ENCODE measurements at regions not wholly inside any gene's neighbourhood (a gene's known extent, or its start where the extent isn't known, plus 50 kb on each side); places are given as distances from the start of the nearest gene placed in this dataset.

- no peak for TF ChIP-seq CTCF (IDR thresholded peaks at IDR 0.05; ENCODE audit: unreplicated experiment)
- H3K36me3 Mint-ChIP-seq (ENCODE audit: insufficient read depth, unreplicated experiment): no peaks in the 10 kb centered on the region
- H3K27me3 Mint-ChIP-seq (ENCODE audit: insufficient read depth, unreplicated experiment): no peaks in the 10 kb centered on the region
- POLR2A ChIA-PET: interaction anchor here (0.6 kb wide), 1 partner anchor 9 kb away, joined by 3 read pairs; no protein-coding TSS in a partner anchor
- H3K9me3 Mint-ChIP-seq (ENCODE audit: unreplicated experiment): no peaks in the 10 kb centered on the region
- no peaks in the 10 kb centered on the region for H3K4me1 Mint-ChIP-seq (ENCODE audit: insufficient read depth, unreplicated experiment)
- H3K27ac Mint-ChIP-seq (ENCODE audit: low read depth, unreplicated experiment): no peak overlapping the region
- CTCF ChIA-PET: interaction anchor here (0.7 kb wide), 1 partner anchor 17 kb away, joined by 4 read pairs; no protein-coding TSS in a partner anchor
- BruUV-seq (replicated peaks): no TSS peak
- no peak overlapping the region for H3K4me3 Mint-ChIP-seq (ENCODE audit: unreplicated experiment)
- no peak for DNase-seq (ENCODE audit: unreplicated experiment)
- intact Hi-C loops (cut with micrococcal nuclease): loop anchor here (10.0 kb wide), 1 partner anchor 540 kb away; no protein-coding TSS in a partner anchor
These were observed 421.4 kb upstream of the RGPD4 start for GRCh38 chr2:107405261-107405660.

GRCh38 chr2:107407017-107407416, 419.7 kb upstream of the RGPD4 start:
- no TSS peak for BruUV-seq (replicated peaks)
- CTCF ChIA-PET: interaction anchor here (0.6 to 1.0 kb wide), 4 partner anchors 20 to 465 kb away, joined by 3 to 7 read pairs (median 6); no protein-coding TSS in a partner anchor
- no peak for TF ChIP-seq CTCF (IDR thresholded peaks at IDR 0.05; ENCODE audit: unreplicated experiment)
- Mint-ChIP-seq H3K4me3 (ENCODE audit: unreplicated experiment) (no peak overlapping the region), H3K9me3 (ENCODE audit: unreplicated experiment) (no peaks in the 10 kb centered on the region), H3K4me1 (ENCODE audit: insufficient read depth, unreplicated experiment) (peaks cover 2% of the 10 kb centered on the region), H3K36me3 (ENCODE audit: insufficient read depth, unreplicated experiment) (no peaks in the 10 kb centered on the region), H3K27me3 (ENCODE audit: insufficient read depth, unreplicated experiment) (no peaks in the 10 kb centered on the region), H3K27ac (ENCODE audit: low read depth, unreplicated experiment) (no peak overlapping the region)
- DNase-seq (ENCODE audit: unreplicated experiment): no peak
- POLR2A ChIA-PET: no interaction called here
- intact Hi-C loops (cut with micrococcal nuclease): loop anchor here (10.0 kb wide), 1 partner anchor 542 kb away; no protein-coding TSS in a partner anchor

GRCh38 chr2:107407974-107408373, 418.7 kb upstream of the RGPD4 start:
- Mint-ChIP-seq H3K27ac (ENCODE audit: low read depth, unreplicated experiment) (no peak overlapping the region), H3K4me3 (ENCODE audit: unreplicated experiment) (no peak overlapping the region), H3K9me3 (ENCODE audit: unreplicated experiment) (no peaks in the 10 kb centered on the region), H3K27me3 (ENCODE audit: insufficient read depth, unreplicated experiment) (no peaks in the 10 kb centered on the region), H3K36me3 (ENCODE audit: insufficient read depth, unreplicated experiment) (no peaks in the 10 kb centered on the region), H3K4me1 (ENCODE audit: insufficient read depth, unreplicated experiment) (peaks cover 12% of the 10 kb centered on the region)
- DNase-seq (ENCODE audit: unreplicated experiment): no peak
- intact Hi-C loops (cut with micrococcal nuclease): loop anchor here (10.0 kb wide), 1 partner anchor 543 kb away; no protein-coding TSS in a partner anchor
- ChIA-PET POLR2A (interaction anchor here (0.9 kb wide), 1 partner anchor 14 kb away, joined by 3 read pairs; no protein-coding TSS in a partner anchor), CTCF (interaction anchor here (0.9 kb wide), 1 partner anchor 78 kb away, joined by 7 read pairs; no protein-coding TSS in a partner anchor)
- TF ChIP-seq CTCF (IDR thresholded peaks at IDR 0.05; ENCODE audit: unreplicated experiment): no peak
- no TSS peak for BruUV-seq (replicated peaks)

- POLR2A ChIA-PET: no interaction called here
- intact Hi-C loops (cut with micrococcal nuclease): no loop called here
- CTCF ChIA-PET: no interaction called here
- H3K4me1 Mint-ChIP-seq (ENCODE audit: insufficient read depth, unreplicated experiment): peaks cover 16% of the 10 kb centered on the region
- DNase-seq (ENCODE audit: unreplicated experiment): no peak
- no peaks in the 10 kb centered on the region for H3K27me3 Mint-ChIP-seq (ENCODE audit: insufficient read depth, unreplicated experiment)
- BruUV-seq (replicated peaks): no TSS peak
- no peak overlapping the region for H3K27ac Mint-ChIP-seq (ENCODE audit: low read depth, unreplicated experiment)
- no peaks in the 10 kb centered on the region for H3K9me3 Mint-ChIP-seq (ENCODE audit: unreplicated experiment)
- no peak for TF ChIP-seq CTCF (IDR thresholded peaks at IDR 0.05; ENCODE audit: unreplicated experiment)
- H3K4me3 Mint-ChIP-seq (ENCODE audit: unreplicated experiment): no peak overlapping the region
- peaks cover 4% of the 10 kb centered on the region for H3K36me3 Mint-ChIP-seq (ENCODE audit: insufficient read depth, unreplicated experiment)
These were observed 415.4 kb upstream of the RGPD4 start for GRCh38 chr2:107411267-107411666.

Data from MCF 10A (cell line).